ENCODE measurements at regions not wholly inside any gene's neighbourhood (a gene's known extent, or its start where the extent isn't known, plus 50 kb on each side); places are given as distances from the start of the nearest gene placed in this dataset.

DNA sequence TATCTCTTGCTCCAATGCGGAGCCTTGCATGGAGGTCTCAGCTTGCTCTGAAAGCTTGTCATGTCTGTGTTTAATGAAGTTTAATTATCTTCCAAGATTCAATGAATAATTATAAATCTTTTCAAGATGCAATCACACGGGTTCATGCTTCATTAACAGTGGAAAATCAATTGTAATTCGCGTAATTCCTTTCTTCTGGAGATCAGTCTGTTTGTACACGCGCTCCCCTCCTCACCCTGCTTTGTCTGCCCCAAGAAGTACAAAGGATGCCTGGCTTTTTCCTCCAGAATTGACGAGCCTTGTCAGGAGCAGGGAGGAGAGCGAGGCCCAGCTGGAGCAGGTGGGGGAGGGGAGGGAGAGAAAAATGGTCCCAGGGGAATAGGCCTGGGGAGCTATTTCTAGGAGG is 65.0 kb upstream of the DISP3 start:
- H3K9me3 ChIP-seq (ENCODE audit: control insufficient read depth, low read length): no peaks in the 10 kb centered on the region
- H3K27ac ChIP-seq: no peak overlapping the region
- H3K9ac ChIP-seq: no peak overlapping the region
- no peak overlapping the region for H2AFZ ChIP-seq
- no peaks in the 10 kb centered on the region for H3K36me3 ChIP-seq (ENCODE audit: control insufficient read depth, insufficient read depth, low read length)
- TF ChIP-seq, protein P1, sequence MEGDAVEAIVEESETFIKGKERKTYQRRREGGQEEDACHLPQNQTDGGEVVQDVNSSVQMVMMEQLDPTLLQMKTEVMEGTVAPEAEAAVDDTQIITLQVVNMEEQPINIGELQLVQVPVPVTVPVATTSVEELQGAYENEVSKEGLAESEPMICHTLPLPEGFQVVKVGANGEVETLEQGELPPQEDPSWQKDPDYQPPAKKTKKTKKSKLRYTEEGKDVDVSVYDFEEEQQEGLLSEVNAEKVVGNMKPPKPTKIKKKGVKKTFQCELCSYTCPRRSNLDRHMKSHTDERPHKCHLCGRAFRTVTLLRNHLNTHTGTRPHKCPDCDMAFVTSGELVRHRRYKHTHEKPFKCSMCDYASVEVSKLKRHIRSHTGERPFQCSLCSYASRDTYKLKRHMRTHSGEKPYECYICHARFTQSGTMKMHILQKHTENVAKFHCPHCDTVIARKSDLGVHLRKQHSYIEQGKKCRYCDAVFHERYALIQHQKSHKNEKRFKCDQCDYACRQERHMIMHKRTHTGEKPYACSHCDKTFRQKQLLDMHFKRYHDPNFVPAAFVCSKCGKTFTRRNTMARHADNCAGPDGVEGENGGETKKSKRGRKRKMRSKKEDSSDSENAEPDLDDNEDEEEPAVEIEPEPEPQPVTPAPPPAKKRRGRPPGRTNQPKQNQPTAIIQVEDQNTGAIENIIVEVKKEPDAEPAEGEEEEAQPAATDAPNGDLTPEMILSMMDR (IDR thresholded peaks at IDR 0.05): no peak
- H3K4me2 ChIP-seq (ENCODE audit: low read length): no peak overlapping the region
- H3K27me3 ChIP-seq (ENCODE audit: control insufficient read depth, insufficient read depth, low read length): no peaks in the 10 kb centered on the region
- no peaks in the 10 kb centered on the region for H3K4me1 ChIP-seq
- no peak overlapping the region for H3K4me3 ChIP-seq (ENCODE audit: low read depth, low read length)
- H3K79me2 ChIP-seq: no peaks in the 10 kb centered on the region

GRCh38 chr1:11414926-11415538 is 63.9 kb upstream of the DISP3 start:
- H3K9ac ChIP-seq: no peak overlapping the region

DNA sequence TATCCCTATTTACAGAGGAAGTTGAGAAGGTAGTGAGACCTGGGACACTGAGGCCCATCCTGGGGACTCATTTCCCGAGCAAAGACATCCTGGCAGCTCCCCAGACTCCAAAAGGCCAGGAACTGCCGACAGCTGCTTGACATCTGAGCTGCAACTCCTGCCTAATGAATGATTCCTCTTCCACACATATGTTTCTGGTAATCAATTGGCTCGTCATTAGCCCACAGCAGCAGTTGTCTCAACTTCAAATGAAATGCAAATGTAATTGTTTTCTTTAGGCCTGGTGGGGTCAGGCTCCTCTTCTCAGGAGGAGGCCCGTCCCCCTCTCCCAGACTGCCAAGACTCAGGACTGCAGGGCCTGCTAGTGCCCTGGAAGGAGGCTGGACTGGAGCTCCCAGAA is 61.8 kb upstream of the DISP3 start:
- Histone ChIP-seq H3K27me3 (ENCODE audit: control insufficient read depth, insufficient read depth, low read length) (no peaks in the 10 kb centered on the region), H3K4me1 (no peaks in the 10 kb centered on the region), H3K27ac (no peak overlapping the region), H3K9me3 (ENCODE audit: control insufficient read depth, low read length) (no peaks in the 10 kb centered on the region), H3K79me2 (no peaks in the 10 kb centered on the region), H3K4me2 (ENCODE audit: low read length) (no peak overlapping the region), H2AFZ (no peak overlapping the region), H3K36me3 (ENCODE audit: control insufficient read depth, insufficient read depth, low read length) (no peaks in the 10 kb centered on the region), H3K9ac (no peak overlapping the region), H3K4me3 (ENCODE audit: low read depth, low read length) (no peak overlapping the region)
- TF ChIP-seq, protein P1 (IDR thresholded peaks at IDR 0.05): no peak

More at GRCh38 chr1:11414926-11415538, 63.9 kb upstream of the DISP3 start:
- Histone ChIP-seq H2AFZ (no peak overlapping the region), H3K4me3 (ENCODE audit: low read depth, low read length) (no peak overlapping the region), H3K36me3 (ENCODE audit: control insufficient read depth, insufficient read depth, low read length) (no peaks in the 10 kb centered on the region), H3K4me1 (no peaks in the 10 kb centered on the region), H3K27ac (no peak overlapping the region), H3K9me3 (ENCODE audit: control insufficient read depth, low read length) (no peaks in the 10 kb centered on the region), H3K79me2 (no peaks in the 10 kb centered on the region), H3K27me3 (ENCODE audit: control insufficient read depth, insufficient read depth, low read length) (no peaks in the 10 kb centered on the region), H3K4me2 (ENCODE audit: low read length) (no peak overlapping the region)
- TF ChIP-seq, protein P1 (IDR thresholded peaks at IDR 0.05): no peak

DNA sequence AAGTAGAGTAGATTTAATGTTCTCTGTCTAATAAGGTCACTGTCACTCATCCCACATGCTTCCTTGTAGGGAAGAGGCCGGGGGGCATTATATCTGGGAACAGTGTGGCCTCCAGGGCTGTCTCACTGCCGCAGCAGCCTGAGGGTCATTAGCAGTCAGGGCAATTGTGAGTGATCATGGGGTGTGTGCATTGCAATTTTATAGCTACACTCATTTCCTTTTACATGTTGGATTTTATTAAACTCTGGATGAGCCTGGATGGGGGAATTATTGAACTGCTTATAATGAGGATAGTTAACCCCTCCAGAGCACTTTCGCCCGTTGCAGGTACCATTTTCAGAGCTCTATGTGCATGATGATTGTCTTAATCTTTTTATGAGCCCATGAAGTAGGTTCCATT is 60.9 kb upstream of the DISP3 start:
- no peak overlapping the region for H3K9ac ChIP-seq
- H3K36me3 ChIP-seq (ENCODE audit: control insufficient read depth, insufficient read depth, low read length): no peaks in the 10 kb centered on the region
- no peak overlapping the region for H3K27ac ChIP-seq
- no peaks in the 10 kb centered on the region for H3K9me3 ChIP-seq (ENCODE audit: control insufficient read depth, low read length)
- no peak overlapping the region for H2AFZ ChIP-seq
- no peaks in the 10 kb centered on the region for H3K27me3 ChIP-seq (ENCODE audit: control insufficient read depth, insufficient read depth, low read length)
- no peak overlapping the region for H3K4me2 ChIP-seq (ENCODE audit: low read length)
- no peak overlapping the region for H3K4me3 ChIP-seq (ENCODE audit: low read depth, low read length)
- no peaks in the 10 kb centered on the region for H3K79me2 ChIP-seq
- H3K4me1 ChIP-seq: no peaks in the 10 kb centered on the region
- TF ChIP-seq, protein P1 (IDR thresholded peaks at IDR 0.05): no peak

DNA sequence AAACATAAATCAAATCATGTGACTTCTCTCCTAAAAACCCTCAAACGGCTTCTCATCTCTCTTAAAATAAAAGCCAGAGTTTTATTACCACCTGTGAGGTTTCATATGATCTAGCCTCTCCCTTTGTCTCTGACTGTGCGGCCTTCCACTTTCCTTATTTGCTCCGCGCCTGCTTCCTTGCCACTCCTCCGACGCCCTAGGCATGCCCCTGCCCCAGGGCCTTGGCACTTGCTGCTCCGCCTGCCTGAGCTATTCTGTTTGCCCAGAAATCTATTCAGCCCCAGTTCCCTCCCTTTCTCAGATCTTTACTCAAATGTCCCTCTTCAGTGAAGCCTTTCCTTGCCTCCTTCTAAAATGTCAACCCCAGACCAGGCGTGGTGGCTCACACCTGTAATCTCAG is 57.5 kb upstream of the DISP3 start:
- TF ChIP-seq, protein P1 (IDR thresholded peaks at IDR 0.05): no peak
- Histone ChIP-seq H2AFZ (no peak overlapping the region), H3K79me2 (no peaks in the 10 kb centered on the region), H3K4me3 (ENCODE audit: low read depth, low read length) (no peak overlapping the region), H3K9ac (no peak overlapping the region), H3K4me2 (ENCODE audit: low read length) (no peak overlapping the region), H3K9me3 (ENCODE audit: control insufficient read depth, low read length) (no peaks in the 10 kb centered on the region), H3K4me1 (no peaks in the 10 kb centered on the region), H3K27ac (no peak overlapping the region), H3K36me3 (ENCODE audit: control insufficient read depth, insufficient read depth, low read length) (no peaks in the 10 kb centered on the region), H3K27me3 (ENCODE audit: control insufficient read depth, insufficient read depth, low read length) (no peaks in the 10 kb centered on the region)

All from parathyroid adenoma (tissue), 2 donors.